Activated T-cell treated with anti-CD3 and anti-CD28 coated beads for 1 hour (primary cell): ENCODE measurements at regions not wholly inside any gene's neighbourhood (a gene's known extent, or its start where the extent isn't known, plus 50 kb on each side); places are given as distances from the start of the nearest gene placed in this dataset.

ENCODE experiments used
- DNase-seq: peaks from one replicate; pipeline ENCODE4 v3.0.0-alpha.2; 2020; ENCODE audit warnings: low read depth

DNA sequence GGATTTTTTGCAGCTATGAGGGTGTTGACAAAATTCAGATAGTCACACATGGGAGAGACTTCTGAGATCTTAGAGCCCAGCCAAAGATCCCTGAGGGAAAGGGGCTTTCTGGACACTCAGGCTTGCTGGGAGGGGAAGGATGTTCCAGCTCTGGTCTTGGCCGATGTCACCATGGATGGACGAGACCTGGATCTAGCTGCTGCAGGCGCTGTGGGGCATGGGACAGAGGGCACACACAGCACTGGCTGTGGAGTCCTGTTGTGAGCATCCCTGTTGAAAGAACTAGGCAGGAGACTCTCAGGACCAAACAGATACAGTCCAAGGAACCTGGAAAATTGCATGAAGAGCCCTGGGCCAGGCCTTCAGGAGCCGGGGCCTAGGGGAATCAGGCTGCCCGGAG lies 80.1 kb upstream of the SDK2 start:
- DNase-seq, result no peak

- DNase-seq, result no peak
These were observed 80.7 kb upstream of the SDK2 start for GRCh38 chr17:73724990-73725389.

GRCh38 chr17:73725794-73726515 lies 81.7 kb upstream of the SDK2 start:
- no peak for DNase-seq

- no peak for DNase-seq
These were observed 83.7 kb upstream of the SDK2 start for GRCh38 chr17:73727941-73728340.

DNA sequence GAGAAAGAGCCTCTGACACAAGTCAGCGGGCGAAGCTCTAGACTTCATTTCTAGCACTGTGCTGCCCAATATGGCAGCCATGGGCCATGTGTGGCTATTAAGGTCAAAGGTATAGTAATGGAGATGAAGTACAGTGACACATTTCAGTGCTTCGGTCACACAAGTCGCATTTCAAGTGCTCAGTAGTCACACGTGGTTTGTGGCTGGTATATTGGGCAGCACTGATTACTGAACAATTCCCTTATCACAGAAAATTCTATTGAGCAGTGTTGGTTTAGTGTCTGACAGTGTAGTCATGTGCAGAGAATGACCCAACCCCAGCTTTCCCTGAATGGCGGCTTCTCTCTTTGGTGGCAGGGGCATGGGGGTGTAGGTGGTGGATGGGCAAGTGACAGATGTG lies 84.9 kb upstream of the SDK2 start:
- DNase-seq, result no peak

DNA sequence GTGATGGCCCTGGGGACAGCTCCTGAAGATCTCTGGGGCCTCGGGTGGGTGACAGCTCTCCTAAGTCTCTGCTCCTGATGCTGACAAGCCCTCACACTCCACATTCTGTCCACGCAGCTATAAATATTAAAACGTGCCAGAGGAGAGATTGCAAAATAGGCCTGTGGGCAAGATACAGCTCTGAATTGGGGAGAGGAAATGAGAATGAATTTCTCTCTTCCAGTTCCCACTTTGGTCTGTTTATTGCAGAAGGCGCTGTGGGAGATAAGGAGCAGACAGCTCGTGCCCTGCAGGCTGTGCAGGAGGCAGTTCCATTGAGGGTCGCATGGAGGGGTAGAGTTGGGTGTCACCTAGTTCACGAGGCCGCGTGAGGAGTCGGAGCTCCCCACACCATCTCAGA lies 87.5 kb upstream of the SDK2 start:
- no peak for DNase-seq

- DNase-seq, result no peak
These were observed 89.3 kb upstream of the SDK2 start for GRCh38 chr17:73733517-73733916.

GRCh38 chr17:73735245-73735644 lies 91.0 kb upstream of the SDK2 start:
- DNase-seq, result no peak

- DNase-seq, result no peak
These were observed 94.7 kb upstream of the SDK2 start for GRCh38 chr17:73738751-73739575.

- no peak for DNase-seq
These were observed 96.1 kb upstream of the SDK2 start for GRCh38 chr17:73740370-73740769.

GRCh38 chr17:73742948-73743381 lies 98.7 kb upstream of the SDK2 start:
- DNase-seq, result no peak

DNA sequence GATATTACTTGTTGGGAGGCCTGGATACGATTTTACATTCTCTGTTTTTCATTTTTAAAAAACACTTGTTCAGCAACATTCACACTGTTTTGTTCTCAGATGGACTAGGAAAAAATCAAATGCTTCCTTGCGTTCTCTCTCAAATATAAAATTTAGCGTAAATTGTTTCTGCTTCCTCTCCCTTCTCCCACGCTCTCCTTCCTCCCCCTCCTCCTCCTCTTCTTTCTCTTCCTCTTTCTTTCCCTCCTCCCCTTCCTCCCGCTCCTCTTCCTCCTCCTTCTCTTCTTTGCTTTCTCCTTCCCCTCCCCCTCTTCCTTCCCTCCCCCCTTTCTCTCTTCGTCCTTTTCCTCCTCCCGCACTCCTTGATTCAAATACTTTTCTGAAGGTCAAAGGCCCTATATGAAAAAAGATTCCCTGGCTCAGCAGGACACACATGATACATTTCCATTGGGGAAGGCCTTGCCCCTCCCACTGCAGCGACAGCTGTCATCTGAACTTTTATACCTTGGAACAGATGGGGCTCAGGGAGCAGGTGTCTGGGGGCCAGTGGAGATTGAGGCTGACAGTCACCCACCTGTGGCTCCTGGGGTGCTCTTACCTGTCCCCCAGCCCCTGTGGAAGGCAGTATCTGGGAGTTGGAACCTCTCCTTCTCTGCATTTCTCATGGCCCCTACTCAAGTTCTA lies 99.4 kb upstream of the SDK2 start:
- DNase-seq, result no peak

GRCh38 chr17:73744411-73744810 lies 100.2 kb upstream of the SDK2 start:
- DNase-seq, result no peak

GRCh38 chr17:73746314-73747073 lies 102.2 kb upstream of the SDK2 start:
- DNase-seq, result no peak

GRCh38 chr17:73747221-73748002 lies 103.2 kb upstream of the SDK2 start:
- DNase-seq, result no peak

GRCh38 chr17:73748508-73748907 lies 104.3 kb upstream of the SDK2 start:
- no peak for DNase-seq

DNA sequence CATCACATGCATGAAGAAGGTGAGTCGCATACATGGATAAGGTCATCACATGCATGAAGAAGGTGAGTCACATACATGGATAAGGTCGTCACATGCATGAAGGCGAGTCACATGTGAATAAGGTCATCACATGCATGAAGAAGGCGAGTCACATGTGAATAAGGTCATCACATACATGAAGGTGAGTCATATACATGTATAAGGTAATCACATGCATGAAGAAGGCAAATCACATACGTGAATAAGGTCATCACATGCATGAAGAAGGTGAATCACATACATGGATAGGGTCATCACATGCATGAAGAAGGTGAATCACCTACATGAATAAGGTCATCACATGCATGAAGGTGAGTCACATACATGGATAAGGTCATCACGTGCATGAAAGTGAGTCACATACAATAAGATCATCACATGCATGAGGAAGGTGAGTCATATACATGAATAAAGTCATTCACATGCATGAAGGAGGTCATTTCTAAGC lies 105.1 kb upstream of the SDK2 start:
- no peak for DNase-seq

- no peak for DNase-seq
These were observed 105.8 kb upstream of the SDK2 start for GRCh38 chr17:73749928-73750605.

DNA sequence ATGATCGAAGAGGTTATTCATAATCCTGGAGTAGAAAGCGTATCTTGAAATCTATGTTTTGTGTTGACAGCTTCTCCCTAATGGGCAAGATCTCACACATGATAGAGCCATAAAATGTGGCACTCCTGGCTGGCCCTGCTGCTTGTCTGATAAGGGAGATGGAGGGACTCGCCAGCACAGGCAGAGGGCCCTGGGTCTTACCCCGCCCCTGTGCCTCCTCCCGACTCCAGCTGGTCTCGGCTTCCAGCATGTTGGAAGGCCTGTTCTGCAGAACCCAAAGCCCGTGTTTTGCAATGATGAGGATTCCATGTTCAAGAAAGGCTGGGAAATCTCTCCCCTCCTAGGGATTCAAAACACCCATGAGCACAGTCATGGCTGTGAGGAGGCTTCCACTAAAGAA lies 106.7 kb upstream of the SDK2 start:
- no peak for DNase-seq

DNA sequence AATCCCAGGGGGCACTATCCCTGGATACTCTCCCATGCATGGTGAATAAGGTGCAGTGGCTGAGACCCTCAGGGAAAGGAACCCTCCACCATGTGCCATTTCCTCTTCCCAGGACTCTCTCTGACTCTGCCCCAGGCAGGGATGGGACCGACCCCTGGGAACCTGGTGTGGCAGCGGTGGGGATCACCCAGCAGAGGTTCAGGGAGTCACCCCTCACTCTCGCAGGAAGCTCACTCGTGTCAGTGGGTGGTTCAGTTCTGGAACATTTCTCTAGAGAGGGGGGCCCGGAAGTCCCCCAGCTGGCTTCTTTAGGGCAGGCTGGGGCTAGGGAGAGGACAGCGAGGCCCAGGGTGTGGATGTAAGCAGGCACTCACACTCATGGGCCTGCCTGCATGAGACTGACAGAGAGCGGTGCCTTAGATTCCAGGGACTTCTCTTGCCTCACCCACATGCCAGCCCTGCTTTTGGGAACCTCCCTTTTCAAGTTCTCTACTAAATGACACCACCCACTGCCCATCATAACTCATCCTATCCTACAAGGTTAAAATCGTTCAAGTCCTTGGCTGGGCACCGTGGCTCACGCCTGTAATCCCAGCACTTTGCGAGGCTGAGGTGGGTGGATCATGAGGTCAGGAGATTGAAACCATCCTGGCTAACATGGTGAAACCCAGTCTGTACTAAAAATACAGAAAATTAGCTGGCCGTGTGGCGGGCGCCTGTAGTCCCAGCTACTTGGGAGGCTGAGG lies 109.7 kb upstream of the SDK2 start:
- no peak for DNase-seq
